ENCODE measurements at regions not wholly inside any gene's neighbourhood (a gene's known extent, or its start where the extent isn't known, plus 50 kb on each side); places are given as distances from the start of the nearest gene placed in this dataset.

- TF ChIP-seq EZH2 (IDR thresholded peaks at IDR 0.05; ENCODE audit: borderline replicate concordance, low read length) (no peak), CTCF (IDR thresholded peaks at IDR 0.05; ENCODE audit: low read length) (no peak)
Observed at GRCh38 chr22:23513705-23514104, 66.4 kb downstream of the IGLL1 start.

All from OCI-LY1 (cell line).